MCF 10A (cell line): ENCODE measurements at regions not wholly inside any gene's neighbourhood (a gene's known extent, or its start where the extent isn't known, plus 50 kb on each side); places are given as distances from the start of the nearest gene placed in this dataset.

Experiments used
- BruUV-seq: library from RNA; stranded (reverse); fragments of 400-500 nt; replicated peaks from 2 replicates; lab custom pipeline; 2021; lab: Mats Ljungman, UMichigan
- CTCF ChIA-PET: fragments of 300-600 bp; sonication (Branson Sonifier 250); formaldehyde crosslinking; extraction: SDS; loops from one replicate; lab custom pipeline; 2021; ENCODE audit warnings: antibody characterized with exemption, inconsistent platforms; lab: Yijun Ruan, JAX
- POLR2A ChIA-PET: fragments of 300-600, 350-650 bp; sonication (Branson Sonifier 250); formaldehyde crosslinking; extraction: SDS; loops from one replicate; lab custom pipeline; 2020; ENCODE audit warnings: antibody characterized with exemption, inconsistent platforms; lab: Yijun Ruan, JAX
- DNase-seq: peaks from one replicate; pipeline ENCODE4 v3.0.0-alpha.2; 2018; ENCODE audit not compliant: unreplicated experiment
- H3K27ac Mint-ChIP-seq: one replicate; pipeline ENCODE4 v1.8.0; 2022; ENCODE audit warnings: mild to moderate bottlenecking, low read depth, mixed read lengths; ENCODE audit not compliant: unreplicated experiment
- H3K27me3 Mint-ChIP-seq: one replicate; pipeline ENCODE4 v1.8.0; 2022; ENCODE audit warnings: mixed read lengths; ENCODE audit not compliant: insufficient read depth, unreplicated experiment
- H3K36me3 Mint-ChIP-seq: one replicate; pipeline ENCODE4 v1.8.0; 2022; ENCODE audit warnings: mild to moderate bottlenecking, moderate library complexity, mixed read lengths; ENCODE audit not compliant: insufficient read depth, unreplicated experiment
- H3K4me1 Mint-ChIP-seq: one replicate; pipeline ENCODE4 v1.8.0; 2022; ENCODE audit warnings: mixed read lengths; ENCODE audit not compliant: insufficient read depth, unreplicated experiment
- H3K4me3 Mint-ChIP-seq: one replicate; pipeline ENCODE4 v1.8.0; 2022; ENCODE audit warnings: mild to moderate bottlenecking, moderate library complexity, mixed read lengths; ENCODE audit not compliant: unreplicated experiment
- H3K9me3 Mint-ChIP-seq: one replicate; pipeline ENCODE4 v1.8.0; 2022; ENCODE audit warnings: mixed read lengths; ENCODE audit not compliant: unreplicated experiment
- intact Hi-C: fragments of 100-400 bp; cut with micrococcal nuclease; formaldehyde crosslinking; loops from 2 replicates; pipeline ENCODE4 v1.14.1; 2022
- TF ChIP-seq, protein P1 (sequence below): fragments of 200-600 bp; IDR thresholded peaks from one replicate; pipeline ENCODE4 v1.8.0; 2022; ENCODE audit warnings: antibody characterized with exemption, mild to moderate bottlenecking; ENCODE audit not compliant: unreplicated experiment

DNA sequence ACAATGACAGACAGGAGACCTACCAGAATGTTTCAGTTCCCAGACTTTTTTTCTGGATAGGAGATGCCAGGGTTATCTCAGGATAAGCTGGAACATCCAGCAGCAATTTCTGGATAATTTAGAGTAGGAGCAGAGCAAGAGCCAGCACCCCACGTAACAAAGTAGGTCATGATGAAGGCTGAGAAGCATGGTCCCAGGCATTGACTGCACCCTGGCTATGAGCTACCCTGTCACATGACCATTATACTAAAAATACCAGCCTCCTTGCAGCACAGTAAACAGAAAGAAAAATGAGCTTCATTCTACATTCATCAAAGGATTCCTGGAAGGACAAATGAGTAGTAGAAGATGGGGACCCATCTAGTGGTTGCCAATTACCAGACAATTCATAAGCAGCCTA is 247.4 kb upstream of the AR start:
- ChIA-PET POLR2A (no interaction called here), CTCF (no interaction called here)
- no peaks in the 10 kb centered on the region for H3K27me3 Mint-ChIP-seq
- intact Hi-C loops: no loop called here
- H3K9me3 Mint-ChIP-seq: peaks cover 12% of the 10 kb centered on the region
- BruUV-seq: no TSS peak
- H3K36me3 Mint-ChIP-seq: no peaks in the 10 kb centered on the region
- H3K27ac Mint-ChIP-seq: no peak overlapping the region
- no peak for DNase-seq
- H3K4me3 Mint-ChIP-seq: no peak overlapping the region
- no peaks in the 10 kb centered on the region for H3K4me1 Mint-ChIP-seq
- TF ChIP-seq, protein P1, sequence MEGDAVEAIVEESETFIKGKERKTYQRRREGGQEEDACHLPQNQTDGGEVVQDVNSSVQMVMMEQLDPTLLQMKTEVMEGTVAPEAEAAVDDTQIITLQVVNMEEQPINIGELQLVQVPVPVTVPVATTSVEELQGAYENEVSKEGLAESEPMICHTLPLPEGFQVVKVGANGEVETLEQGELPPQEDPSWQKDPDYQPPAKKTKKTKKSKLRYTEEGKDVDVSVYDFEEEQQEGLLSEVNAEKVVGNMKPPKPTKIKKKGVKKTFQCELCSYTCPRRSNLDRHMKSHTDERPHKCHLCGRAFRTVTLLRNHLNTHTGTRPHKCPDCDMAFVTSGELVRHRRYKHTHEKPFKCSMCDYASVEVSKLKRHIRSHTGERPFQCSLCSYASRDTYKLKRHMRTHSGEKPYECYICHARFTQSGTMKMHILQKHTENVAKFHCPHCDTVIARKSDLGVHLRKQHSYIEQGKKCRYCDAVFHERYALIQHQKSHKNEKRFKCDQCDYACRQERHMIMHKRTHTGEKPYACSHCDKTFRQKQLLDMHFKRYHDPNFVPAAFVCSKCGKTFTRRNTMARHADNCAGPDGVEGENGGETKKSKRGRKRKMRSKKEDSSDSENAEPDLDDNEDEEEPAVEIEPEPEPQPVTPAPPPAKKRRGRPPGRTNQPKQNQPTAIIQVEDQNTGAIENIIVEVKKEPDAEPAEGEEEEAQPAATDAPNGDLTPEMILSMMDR: no peak

DNA sequence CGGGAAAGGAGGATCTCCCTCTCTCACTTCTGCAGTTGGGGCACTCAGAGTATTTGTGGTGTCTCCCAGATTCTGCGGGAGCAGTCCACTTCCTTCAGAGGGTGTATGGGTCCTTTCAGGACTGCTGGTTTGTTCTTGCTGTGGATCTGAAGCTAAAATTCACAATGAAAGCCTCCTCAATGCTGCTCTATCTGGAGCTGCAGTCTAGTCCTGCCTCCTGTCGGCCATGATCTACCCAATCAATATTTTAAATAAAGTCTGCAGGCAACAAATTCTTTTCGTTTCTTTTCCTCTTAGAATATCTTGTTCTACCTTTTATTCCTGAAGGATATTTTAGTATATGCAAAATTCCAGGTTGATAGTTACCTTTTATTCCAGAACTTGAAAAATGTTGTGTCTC is 226.1 kb upstream of the AR start:
- TF ChIP-seq, protein P1: no peak
- BruUV-seq: no TSS peak
- Mint-ChIP-seq H3K4me3 (no peak overlapping the region), H3K4me1 (no peaks in the 10 kb centered on the region), H3K27ac (no peak overlapping the region), H3K36me3 (no peaks in the 10 kb centered on the region), H3K9me3 (peaks cover 48% of the 10 kb centered on the region), H3K27me3 (no peaks in the 10 kb centered on the region)
- DNase-seq: no peak
- CTCF ChIA-PET: no interaction called here
- intact Hi-C loops: no loop called here
- POLR2A ChIA-PET: no interaction called here

DNA sequence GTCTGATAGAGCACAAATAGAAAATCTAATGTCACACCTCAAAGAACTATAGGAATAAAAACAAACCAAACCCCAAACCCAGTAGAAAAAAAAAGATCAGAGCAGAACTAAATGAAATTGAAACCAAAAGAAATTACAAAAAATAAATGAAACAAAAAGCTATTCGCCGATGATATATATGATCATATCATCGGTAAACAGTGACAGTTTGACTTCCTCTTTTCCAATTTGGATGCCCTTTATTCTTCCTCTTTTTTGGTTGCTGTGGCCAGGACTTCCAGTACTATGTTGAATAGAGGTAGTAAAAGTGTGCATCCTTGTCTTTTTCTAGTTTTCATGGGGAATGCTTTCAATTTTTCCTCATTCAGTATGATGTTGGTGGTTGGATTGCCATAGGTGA is 215.3 kb upstream of the AR start:
- Mint-ChIP-seq H3K27ac (no peak overlapping the region), H3K27me3 (no peaks in the 10 kb centered on the region), H3K9me3 (peaks cover 40% of the 10 kb centered on the region), H3K4me3 (no peak overlapping the region), H3K4me1 (no peaks in the 10 kb centered on the region), H3K36me3 (no peaks in the 10 kb centered on the region)
- no peak for DNase-seq
- TF ChIP-seq, protein P1: no peak
- POLR2A ChIA-PET: no interaction called here
- intact Hi-C loops: no loop called here
- CTCF ChIA-PET: no interaction called here
- BruUV-seq: no TSS peak

DNA sequence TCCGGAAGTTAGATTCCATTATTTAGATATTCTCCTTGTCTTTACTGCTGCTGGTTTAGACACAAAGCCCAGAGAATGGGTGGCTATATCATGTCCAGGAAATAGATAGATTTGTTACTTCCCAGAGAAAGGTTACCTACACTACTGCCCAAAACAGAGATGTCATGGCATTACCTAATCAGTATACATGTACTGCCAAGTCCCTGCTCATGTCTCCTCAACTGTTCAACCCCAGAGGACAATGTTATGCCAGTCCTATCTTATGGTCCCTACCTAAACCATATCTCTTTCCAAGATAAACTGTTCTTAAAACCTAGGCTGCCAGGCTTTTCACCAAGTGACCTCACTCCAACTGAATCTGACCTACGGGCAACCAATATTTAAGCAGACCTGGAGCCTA is 209.5 kb upstream of the AR start:
- H3K27ac Mint-ChIP-seq: no peak overlapping the region

More for the DNA sequence above, 209.5 kb upstream of the AR start:
- Mint-ChIP-seq H3K4me3 (no peak overlapping the region), H3K27me3 (no peaks in the 10 kb centered on the region), H3K36me3 (no peaks in the 10 kb centered on the region), H3K4me1 (no peaks in the 10 kb centered on the region), H3K9me3 (peaks cover 35% of the 10 kb centered on the region)
- DNase-seq: no peak
- BruUV-seq: no TSS peak
- ChIA-PET CTCF (no interaction called here), POLR2A (no interaction called here)
- intact Hi-C loops: no loop called here
- TF ChIP-seq, protein P1: no peak
